OCI-LY1 (cell line): ENCODE measurements at regions not wholly inside any gene's neighbourhood (a gene's known extent, or its start where the extent isn't known, plus 50 kb on each side); places are given as distances from the start of the nearest gene placed in this dataset.

ENCODE experiments used
- H2AFZ ChIP-seq: fragments of 200-600 bp; sonication (generic), shearing (Covaris generic); 2 replicates; pipeline ENCODE4 v1.6.0; 2014; ENCODE audit warnings: antibody characterized with exemption, mild to moderate bottlenecking, low read length
- H3F3A ChIP-seq: fragments of 200-600 bp; sonication (generic), shearing (Covaris generic); 2 replicates; pipeline ENCODE4 v1.6.0; 2014; ENCODE audit warnings: mild to moderate bottlenecking, antibody characterized with exemption, low read length, moderate library complexity; ENCODE audit not compliant: insufficient read depth
- H3K27ac ChIP-seq: fragments of 200-600 bp; sonication (generic); 2 replicates; pipeline ENCODE4 v1.5.1; 2014; ENCODE audit warnings: low read length, mixed run types, mild to moderate bottlenecking, low read depth; ENCODE audit not compliant: poor library complexity, severe bottlenecking
- H3K27me3 ChIP-seq: fragments of 200-600 bp; sonication (generic); 2 replicates; pipeline ENCODE4 v1.6.0; 2014; ENCODE audit warnings: antibody characterized with exemption, mild to moderate bottlenecking, low read length, moderate library complexity; ENCODE audit not compliant: insufficient read depth
- H3K36me3 ChIP-seq: fragments of 200-600 bp; sonication (generic); 2 replicates; pipeline ENCODE4 v1.6.1; 2014; ENCODE audit warnings: mild to moderate bottlenecking, antibody characterized with exemption, low read length, moderate library complexity, mixed read lengths; ENCODE audit not compliant: insufficient read depth
- H3K4me1 ChIP-seq: fragments of 200-600 bp; sonication (generic); 2 replicates; pipeline ENCODE4 v1.5.1; 2014; ENCODE audit warnings: mild to moderate bottlenecking, low read length, moderate library complexity; ENCODE audit not compliant: insufficient read depth, severe bottlenecking
- H3K4me2 ChIP-seq: fragments of 200-600 bp; sonication (generic), shearing (Covaris generic); 2 replicates; pipeline ENCODE4 v1.6.1; 2014; ENCODE audit warnings: low read length
- H3K4me3 ChIP-seq: fragments of 200-600 bp; sonication (generic); 2 replicates; pipeline ENCODE4 v1.5.1; 2014; ENCODE audit warnings: low read length, low read depth, mild to moderate bottlenecking, mixed read lengths; ENCODE audit not compliant: poor library complexity, severe bottlenecking
- H3K79me2 ChIP-seq: fragments of 200-600 bp; shearing (Covaris generic); 2 replicates; pipeline ENCODE4 v1.6.1; 2016; ENCODE audit warnings: mixed run types, low read length, mixed read lengths; ENCODE audit not compliant: insufficient read depth
- H3K9ac ChIP-seq: fragments of 200-600 bp; sonication (generic), shearing (Covaris generic); 2 replicates; pipeline ENCODE4 v1.6.1; 2014; ENCODE audit warnings: mild to moderate bottlenecking, low read length, mixed read lengths
- H3K9me2 ChIP-seq: fragments of 200-600 bp; sonication (generic), shearing (Covaris generic); 2 replicates; pipeline ENCODE4 v1.6.1; 2014; ENCODE audit warnings: low read depth, mild to moderate bottlenecking, low read length, mixed read lengths
- H3K9me3 ChIP-seq: fragments of 200-600 bp; shearing (Covaris generic); 2 replicates; pipeline ENCODE4 v1.6.1; 2014; ENCODE audit warnings: low read length, mixed read lengths
- H4K20me1 ChIP-seq: fragments of 200-600 bp; sonication (generic), shearing (Covaris generic); 2 replicates; pipeline ENCODE4 v1.6.0; 2016; ENCODE audit warnings: mild to moderate bottlenecking, low read length; ENCODE audit not compliant: insufficient read depth
- CTCF ChIP-seq: fragments of 200-600 bp; sonication (generic), shearing (Covaris generic); IDR thresholded peaks from 2 replicates; pipeline ENCODE4 v1.5.1; 2017; ENCODE audit warnings: mild to moderate bottlenecking, antibody characterized with exemption, low read length, moderate library complexity, mixed read lengths
- EZH2 ChIP-seq: fragments of 200-600 bp; sonication (generic), shearing (Covaris generic); IDR thresholded peaks from 2 replicates; pipeline ENCODE4 v1.8.0; 2017; ENCODE audit warnings: borderline replicate concordance, mixed run types, mild to moderate bottlenecking, antibody characterized with exemption, low read length, moderate library complexity, mixed read lengths

GRCh38 chr4:45539142-45539814 is 584.6 kb downstream of the GABRG1 start:
- no peak for TF ChIP-seq CTCF
- no peak for TF ChIP-seq EZH2
- Histone ChIP-seq H4K20me1 (no peaks in the 10 kb centered on the region), H2AFZ (no peak overlapping the region), H3K27ac (no peak overlapping the region), H3K9ac (no peak overlapping the region), H3K79me2 (no peaks in the 10 kb centered on the region), H3K36me3 (no peaks in the 10 kb centered on the region), H3K4me1 (no peaks in the 10 kb centered on the region), H3F3A (no peaks in the 10 kb centered on the region), H3K9me2 (no peaks in the 10 kb centered on the region), H3K4me2 (no peak overlapping the region), H3K27me3 (no peaks in the 10 kb centered on the region), H3K9me3 (no peaks in the 10 kb centered on the region), H3K4me3 (no peak overlapping the region)

- Histone ChIP-seq H3K27me3 (no peaks in the 10 kb centered on the region), H3K79me2 (no peaks in the 10 kb centered on the region), H3K4me3 (no peak overlapping the region), H3K9ac (no peak overlapping the region), H3K4me1 (no peaks in the 10 kb centered on the region), H3F3A (no peaks in the 10 kb centered on the region), H3K9me3 (no peaks in the 10 kb centered on the region), H4K20me1 (no peaks in the 10 kb centered on the region), H3K4me2 (no peak overlapping the region), H3K9me2 (no peaks in the 10 kb centered on the region), H3K36me3 (no peaks in the 10 kb centered on the region), H3K27ac (no peak overlapping the region), H2AFZ (no peak overlapping the region)
- TF ChIP-seq CTCF (no peak), EZH2 (no peak)
These were observed 593.4 kb downstream of the GABRG1 start for GRCh38 chr4:45530498-45530897.

- Histone ChIP-seq H3K9ac (no peak overlapping the region), H3K4me1 (no peaks in the 10 kb centered on the region), H3F3A (no peaks in the 10 kb centered on the region), H3K9me2 (no peaks in the 10 kb centered on the region), H3K4me3 (no peak overlapping the region), H2AFZ (no peak overlapping the region), H3K9me3 (no peaks in the 10 kb centered on the region), H3K27ac (no peak overlapping the region), H3K36me3 (no peaks in the 10 kb centered on the region), H4K20me1 (no peaks in the 10 kb centered on the region), H3K4me2 (no peak overlapping the region), H3K27me3 (no peaks in the 10 kb centered on the region), H3K79me2 (no peaks in the 10 kb centered on the region)
- TF ChIP-seq CTCF, result no peak
- no peak for TF ChIP-seq EZH2
These were observed 596.7 kb downstream of the GABRG1 start for GRCh38 chr4:45527160-45527559.
